ENCODE measurements at regions not wholly inside any gene's neighbourhood (a gene's known extent, or its start where the extent isn't known, plus 50 kb on each side); places are given as distances from the start of the nearest gene placed in this dataset.
"Not testable (repeated sequence)": the region's sequence is repeated elsewhere in the genome, so short reads cannot be mapped to it uniquely, and the experiment has no call there.

- not testable (repeated sequence) for TF ChIP-seq CTCF (conservative IDR thresholded peaks at IDR 0.05; ENCODE audit: low read depth, low read length); BHLHE40 (IDR thresholded peaks at IDR 0.05; ENCODE audit: low read depth, low read length); POLR2A (IDR thresholded peaks at IDR 0.05; ENCODE audit: low read depth, low read length); RFX5 (IDR thresholded peaks at IDR 0.05; ENCODE audit: low read depth, low read length); RCOR1 (IDR thresholded peaks at IDR 0.05; ENCODE audit: insufficient replicate concordance, low read length); CEBPB (IDR thresholded peaks at IDR 0.05; ENCODE audit: low read depth, low read length); RAD21 (IDR thresholded peaks at IDR 0.05; ENCODE audit: low read length)
- TF ChIP-seq, protein P1, sequence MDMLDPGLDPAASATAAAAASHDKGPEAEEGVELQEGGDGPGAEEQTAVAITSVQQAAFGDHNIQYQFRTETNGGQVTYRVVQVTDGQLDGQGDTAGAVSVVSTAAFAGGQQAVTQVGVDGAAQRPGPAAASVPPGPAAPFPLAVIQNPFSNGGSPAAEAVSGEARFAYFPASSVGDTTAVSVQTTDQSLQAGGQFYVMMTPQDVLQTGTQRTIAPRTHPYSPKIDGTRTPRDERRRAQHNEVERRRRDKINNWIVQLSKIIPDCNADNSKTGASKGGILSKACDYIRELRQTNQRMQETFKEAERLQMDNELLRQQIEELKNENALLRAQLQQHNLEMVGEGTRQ (IDR thresholded peaks at IDR 0.05; ENCODE audit: low read depth, low read length), result not testable (repeated sequence)
These were observed 111.5 kb upstream of the BDP1 start for GRCh38 chr5:71343994-71344393.
